GM18517 (cell line): ENCODE measurements at regions not wholly inside any gene's neighbourhood (a gene's known extent, or its start where the extent isn't known, plus 50 kb on each side); places are given as distances from the start of the nearest gene placed in this dataset.
"Not testable (repeated sequence)": the region's sequence is repeated elsewhere in the genome, so short reads cannot be mapped to it uniquely, and the experiment has no call there.

Source experiments
- ATAC-seq: cut with Tn5 transposase; IDR thresholded peaks from one replicate; pipeline ENCODE4 v1.9.1; 2021; ENCODE audit warnings: mild to moderate bottlenecking, moderate library complexity; ENCODE audit not compliant: unreplicated experiment

GRCh38 chr7:86045197-86045596 is 598.5 kb upstream of the GRM3 start:
- not testable (repeated sequence) for ATAC-seq

DNA sequence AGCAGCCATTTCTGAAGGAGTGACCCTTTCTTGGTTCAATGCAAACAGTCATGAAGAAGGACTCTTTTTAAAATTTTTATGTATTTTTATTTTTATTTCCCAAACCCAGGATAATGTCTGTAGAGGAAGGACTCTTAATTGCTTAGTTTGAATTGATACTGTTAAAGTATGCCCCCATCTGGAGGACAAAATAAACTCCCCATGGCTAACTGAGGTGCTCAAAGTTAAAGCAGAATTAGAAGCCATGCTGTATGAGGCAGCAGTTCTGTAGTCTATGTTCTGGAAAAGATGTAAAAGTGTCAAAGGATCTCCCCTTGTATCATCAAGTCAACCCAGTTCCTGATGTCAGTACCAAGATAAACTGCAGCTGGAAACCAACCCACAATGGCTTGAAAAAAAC is 617.9 kb upstream of the GRM3 start:
- no peak for ATAC-seq

DNA sequence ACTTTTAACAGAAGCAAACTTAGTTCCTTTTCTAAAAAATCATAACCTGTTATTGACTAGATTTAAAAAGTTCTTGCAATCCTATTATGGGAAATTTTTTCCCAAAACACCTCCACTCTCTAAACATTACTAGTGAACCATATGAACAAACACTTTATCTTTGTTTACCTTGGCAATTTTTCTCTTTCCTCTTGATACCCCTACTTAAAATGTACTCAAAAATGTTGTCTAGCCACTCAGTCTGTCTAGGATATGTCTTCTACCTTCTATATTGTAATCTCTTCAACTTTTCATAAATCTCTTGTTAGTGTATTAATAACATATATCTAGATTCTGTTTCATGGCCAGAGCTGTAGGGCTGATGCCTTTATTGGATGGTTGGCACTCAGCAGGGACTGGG is 630.0 kb upstream of the GRM3 start:
- no peak for ATAC-seq

DNA sequence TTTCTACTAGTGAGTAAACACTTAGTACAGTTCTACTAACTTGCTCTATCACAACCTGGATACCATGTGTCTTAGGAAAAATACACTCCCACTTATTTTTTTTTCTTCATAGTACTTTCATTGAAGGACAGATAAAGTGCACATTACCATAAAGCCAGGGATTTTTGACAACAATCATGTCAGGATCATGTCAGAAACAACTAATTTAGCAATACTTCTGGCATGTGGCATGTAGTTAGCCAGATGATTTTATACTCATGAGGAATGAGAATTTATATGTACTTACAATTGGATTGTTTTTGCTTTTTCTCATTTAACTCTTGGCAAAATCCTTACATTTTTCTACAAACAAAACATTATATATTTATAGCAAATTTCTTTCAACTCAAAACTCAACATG is 630.7 kb upstream of the GRM3 start:
- no peak for ATAC-seq

- ATAC-seq, result no peak
These were observed 634.8 kb upstream of the GRM3 start for GRCh38 chr7:86008898-86009297.

DNA sequence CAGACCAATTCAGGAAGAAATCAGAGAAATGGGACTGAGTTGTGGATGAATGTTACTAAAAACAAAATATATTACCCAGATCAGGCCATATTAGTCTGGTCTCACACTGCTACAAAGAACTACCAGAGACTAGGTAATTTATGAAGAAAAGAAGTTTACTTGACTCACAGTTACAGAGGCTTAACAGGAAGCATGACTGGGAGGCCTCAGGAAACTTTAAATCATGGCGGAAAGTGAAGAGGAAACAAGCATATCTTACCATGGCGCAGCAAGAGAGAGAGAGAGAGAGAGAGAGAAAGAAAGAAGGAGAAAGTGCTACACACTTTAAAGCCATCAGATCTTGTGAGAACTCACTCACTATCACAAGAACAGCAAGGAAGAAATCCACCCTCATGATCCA is 636.8 kb upstream of the GRM3 start:
- no peak for ATAC-seq

- no peak for ATAC-seq
These were observed 640.9 kb upstream of the GRM3 start for GRCh38 chr7:86002858-86003257.

GRCh38 chr7:85997515-85997914 is 646.2 kb upstream of the GRM3 start:
- ATAC-seq, result no peak

- ATAC-seq, result no peak
These were observed 648.6 kb upstream of the GRM3 start for GRCh38 chr7:85995101-85995500.

DNA sequence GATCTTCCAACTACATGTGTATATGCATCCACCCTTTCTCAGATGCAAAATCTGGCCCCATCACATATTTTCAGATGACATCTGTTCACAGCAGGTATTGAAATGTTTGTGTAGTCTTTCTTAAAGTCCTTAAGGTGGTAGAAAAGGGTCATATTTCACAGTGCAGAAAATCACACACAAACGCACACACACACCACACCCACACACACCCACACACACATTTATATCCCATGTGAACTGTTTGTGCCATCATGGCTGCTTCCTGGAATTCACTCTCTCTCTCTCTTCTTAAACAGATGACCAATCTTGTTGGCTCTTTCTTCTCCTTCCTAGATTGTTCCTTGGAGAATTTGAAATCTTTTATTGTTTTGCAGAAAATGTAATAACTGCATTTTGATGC is 663.0 kb upstream of the GRM3 start:
- no peak for ATAC-seq

DNA sequence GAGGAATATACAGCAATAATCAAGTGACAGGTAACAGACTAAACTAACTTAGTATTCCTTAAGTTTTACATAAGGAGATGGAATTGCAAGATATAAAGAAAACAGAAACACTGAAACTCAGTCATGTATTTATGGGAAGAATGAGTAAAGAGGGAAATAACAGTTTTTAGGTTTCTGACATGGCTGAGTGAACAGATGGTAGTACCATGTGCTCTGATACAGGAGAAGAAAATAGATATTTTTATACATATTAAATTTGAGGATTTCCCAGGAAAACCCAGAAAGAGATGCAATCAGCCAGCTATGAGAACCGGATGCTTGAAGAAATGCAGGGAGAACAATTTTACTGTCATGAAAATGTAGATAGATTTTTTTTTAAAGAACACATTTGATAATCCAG is 669.5 kb upstream of the GRM3 start:
- no peak for ATAC-seq

GRCh38 chr7:85972504-85973141 is 671.1 kb upstream of the GRM3 start:
- no peak for ATAC-seq

DNA sequence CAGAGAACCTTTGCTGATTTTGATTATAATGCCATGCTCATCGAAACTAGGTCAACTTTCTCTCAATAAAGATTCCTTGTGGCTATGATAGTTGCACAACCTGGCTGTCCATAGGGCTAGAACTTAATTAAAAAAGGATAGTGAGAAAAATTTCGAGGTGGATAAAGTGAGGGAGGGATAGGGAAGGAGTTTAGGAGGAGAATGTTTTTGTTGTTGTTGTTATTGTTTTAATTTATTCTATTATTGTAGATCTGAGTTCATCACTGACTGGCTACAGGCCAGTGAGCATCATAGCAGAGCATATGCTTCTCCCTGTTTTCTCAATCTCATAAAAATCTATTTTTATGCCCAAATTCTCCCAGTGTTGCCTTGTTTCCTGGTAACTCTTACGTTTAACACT is 688.7 kb upstream of the GRM3 start:
- ATAC-seq, result no peak

DNA sequence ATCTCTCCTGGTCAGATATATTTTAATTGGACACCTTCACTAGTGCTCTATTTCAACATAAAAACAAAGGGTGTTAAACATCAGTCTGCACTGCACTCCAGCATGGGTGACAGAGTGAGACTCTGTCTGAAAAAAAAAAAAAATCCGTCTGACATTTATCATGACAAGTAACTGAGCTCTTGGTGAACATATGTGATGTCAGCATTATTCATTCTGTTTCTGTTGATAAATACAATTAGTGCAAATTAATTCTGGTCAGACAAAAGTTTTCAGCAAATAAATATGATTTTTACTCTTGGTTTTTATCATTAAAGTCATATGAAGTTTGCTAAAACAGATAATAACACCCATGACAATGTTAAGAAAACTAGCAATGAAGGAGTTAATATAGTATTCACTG is 692.8 kb upstream of the GRM3 start:
- ATAC-seq, result no peak

DNA sequence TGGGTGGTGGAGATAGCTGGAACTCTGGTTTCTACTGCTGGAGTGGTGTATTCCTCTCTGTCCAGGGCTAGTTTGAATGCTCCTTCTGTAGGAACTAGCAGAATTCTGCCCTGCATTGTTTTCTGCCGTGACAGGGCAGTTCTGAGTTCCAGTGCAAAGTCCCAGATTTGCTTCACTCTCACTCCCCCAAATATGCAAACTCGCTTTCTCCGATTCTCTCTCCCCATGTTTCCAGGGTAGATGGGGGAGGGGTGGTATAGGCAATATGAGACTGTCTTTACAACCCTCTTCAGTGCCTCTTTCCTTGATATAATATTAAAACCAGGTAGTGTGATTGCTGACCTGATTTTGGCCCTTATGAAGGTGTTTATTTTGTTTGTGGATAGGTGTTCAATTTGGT is 693.3 kb upstream of the GRM3 start:
- ATAC-seq, result no peak

- ATAC-seq, result no peak
These were observed 695.9 kb upstream of the GRM3 start for GRCh38 chr7:85947767-85948166.

DNA sequence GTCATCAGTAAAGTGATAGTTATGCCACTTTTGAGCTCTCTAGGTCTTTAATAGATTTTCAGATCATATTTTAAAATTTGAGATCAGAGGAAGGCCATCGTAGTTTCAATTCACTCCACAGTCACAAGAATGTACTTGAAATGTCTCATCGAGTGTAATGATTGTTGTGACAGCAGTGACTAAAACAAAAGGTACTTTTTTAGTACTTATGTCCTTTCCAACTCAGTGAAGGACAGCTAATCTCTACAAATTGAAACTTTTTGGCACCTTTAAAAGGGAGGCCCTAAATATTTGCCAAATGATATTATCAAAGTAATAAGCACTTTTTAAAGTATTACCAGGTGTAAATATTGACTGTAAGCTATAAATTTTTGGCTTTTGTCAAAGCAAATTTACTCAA is 702.9 kb upstream of the GRM3 start:
- no peak for ATAC-seq

- ATAC-seq, result no peak
These were observed 711.8 kb upstream of the GRM3 start for GRCh38 chr7:85931919-85932318.

- no peak for ATAC-seq
These were observed 715.2 kb upstream of the GRM3 start for GRCh38 chr7:85928500-85928899.

- ATAC-seq, result no peak
These were observed 716.5 kb upstream of the GRM3 start for GRCh38 chr7:85927226-85927625.

- ATAC-seq, result no peak
These were observed 719.6 kb upstream of the GRM3 start for GRCh38 chr7:85924062-85924461.

- ATAC-seq, result no peak
These were observed 727.7 kb upstream of the GRM3 start for GRCh38 chr7:85916016-85916415.

DNA sequence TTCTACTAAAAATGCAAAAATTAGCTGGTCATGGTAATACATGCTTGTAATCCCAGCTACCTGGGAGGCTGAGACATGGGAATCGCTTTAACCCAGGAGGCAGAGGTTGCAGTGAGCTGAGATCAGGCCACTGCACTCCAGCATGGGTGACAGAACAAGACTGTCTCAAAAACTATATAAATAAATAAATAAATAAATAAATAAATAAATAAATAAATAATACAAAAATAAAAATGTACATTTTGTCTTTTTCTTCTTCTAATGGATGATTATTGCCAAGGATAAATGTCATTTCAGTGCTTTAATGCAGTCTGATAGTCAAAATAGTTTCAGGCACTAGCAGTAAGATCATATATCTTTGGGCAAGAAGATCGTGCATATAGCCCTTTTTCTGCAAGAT is 727.6 kb upstream of the SEMA3D start:
- ATAC-seq, result no peak

DNA sequence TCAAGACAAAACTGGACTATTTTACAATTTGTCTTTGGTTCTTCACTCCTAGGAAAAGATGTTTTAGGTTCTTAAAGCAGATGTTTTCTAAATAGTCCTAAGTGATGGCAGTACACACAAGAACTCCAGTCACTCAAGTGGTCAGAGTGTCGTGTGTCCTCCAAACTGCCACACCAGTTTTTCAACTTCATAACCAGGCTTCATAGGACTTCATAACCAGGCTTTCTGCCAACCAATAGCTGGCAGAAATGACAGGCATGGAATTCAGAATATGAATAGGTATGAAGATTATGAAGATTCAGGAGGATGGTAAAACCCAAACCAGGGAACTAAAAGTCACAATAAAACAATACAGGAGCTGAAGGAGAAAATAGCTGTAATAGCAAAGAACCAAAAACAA is 721.2 kb upstream of the SEMA3D start:
- no peak for ATAC-seq
